ENCODE measurements at regions not wholly inside any gene's neighbourhood (a gene's known extent, or its start where the extent isn't known, plus 50 kb on each side); places are given as distances from the start of the nearest gene placed in this dataset.
A peak's percentile ranks its signal among the peaks of the same experiment; 100 is the strongest.

GRCh38 chr1:163655565-163655964 lies 333.8 kb downstream of the NUF2 start:
- DNase-seq (ENCODE audit: low read depth in 2 of 2), result no peak

- no peak for DNase-seq (ENCODE audit: low read depth in 2 of 2)
Observed at GRCh38 chr1:163656095-163656759, 334.5 kb downstream of the NUF2 start.

- no peak for DNase-seq (ENCODE audit: low read depth in 2 of 2)
Observed at GRCh38 chr1:163657719-163658118, 336.0 kb downstream of the NUF2 start.

- DNase-seq (ENCODE audit: low read depth in 2 of 2), result no peak
Observed at GRCh38 chr1:163661391-163661790, 339.6 kb downstream of the NUF2 start.

- peak in 1 of 2 donors; percentile 1 for DNase-seq (ENCODE audit: low read depth in 2 of 2)
Observed at GRCh38 chr1:163664671-163665335, 343.0 kb downstream of the NUF2 start.

GRCh38 chr1:163668472-163668871 lies 346.7 kb downstream of the NUF2 start:
- no peak for DNase-seq (ENCODE audit: low read depth in 2 of 2)

GRCh38 chr1:163670989-163671757 lies 349.4 kb downstream of the NUF2 start:
- DNase-seq (ENCODE audit: low read depth in 2 of 2), result no peak

- no peak for DNase-seq (ENCODE audit: low read depth in 2 of 2)
Observed at GRCh38 chr1:163672976-163673758, 351.4 kb downstream of the NUF2 start.

- DNase-seq (ENCODE audit: low read depth in 2 of 2), result peak in 1 of 2 donors; percentile 4
Observed at GRCh38 chr1:163673759-163674151, 352.0 kb downstream of the NUF2 start.

- no peak for DNase-seq (ENCODE audit: low read depth in 2 of 2)
Observed at GRCh38 chr1:163674236-163674635, 352.5 kb downstream of the NUF2 start.

- no peak for DNase-seq (ENCODE audit: low read depth in 2 of 2)
Observed at GRCh38 chr1:163684785-163685184, 363.0 kb downstream of the NUF2 start.

- no peak for DNase-seq (ENCODE audit: low read depth in 2 of 2)
Observed at GRCh38 chr1:163692266-163692665, 370.5 kb downstream of the NUF2 start.

GRCh38 chr1:163697137-163697536 lies 375.4 kb downstream of the NUF2 start:
- DNase-seq (ENCODE audit: low read depth in 2 of 2), result no peak

GRCh38 chr1:163701783-163702374 lies 380.1 kb downstream of the NUF2 start:
- no peak for DNase-seq (ENCODE audit: low read depth in 2 of 2)

GRCh38 chr1:163703794-163704193 lies 382.0 kb downstream of the NUF2 start:
- no peak for DNase-seq (ENCODE audit: low read depth in 2 of 2)

- peak in 1 of 2 donors; percentile 69 for DNase-seq (ENCODE audit: low read depth in 2 of 2)
Observed at GRCh38 chr1:163706915-163707314, 385.2 kb downstream of the NUF2 start.

GRCh38 chr1:163709636-163710035 lies 387.9 kb downstream of the NUF2 start:
- peak in 1 of 2 donors; percentile 63 for DNase-seq (ENCODE audit: low read depth in 2 of 2)

- no peak for DNase-seq (ENCODE audit: low read depth in 2 of 2)
Observed at GRCh38 chr1:163712321-163712720, 390.6 kb downstream of the NUF2 start.

- DNase-seq (ENCODE audit: low read depth in 2 of 2), result no peak
Observed at GRCh38 chr1:163720294-163720693, 398.5 kb downstream of the NUF2 start.

- no peak for DNase-seq (ENCODE audit: low read depth in 2 of 2)
Observed at GRCh38 chr1:163725551-163725950, 403.8 kb downstream of the NUF2 start.

GRCh38 chr1:163730411-163730821 lies 408.7 kb downstream of the NUF2 start:
- DNase-seq (ENCODE audit: low read depth in 2 of 2), result peak; percentile 39 to 57

All from lung microvascular endothelial cell (primary cell).